HCT116 (cell line): ENCODE measurements at regions not wholly inside any gene's neighbourhood (a gene's known extent, or its start where the extent isn't known, plus 50 kb on each side); places are given as distances from the start of the nearest gene placed in this dataset.

ENCODE experiments used
- ATAC-seq: fragments of 200-7000 bp; cut with Tn5 transposase; 2 replicates; pipeline ENCODE4 v1.9.1; 2020; ENCODE audit warnings: mild to moderate bottlenecking, moderate library complexity
- BruUV-seq: library from RNA; stranded (reverse); fragments of 400-500 nt; replicated peaks from 2 replicates; lab custom pipeline; 2021; lab: Mats Ljungman, UMichigan
- CTCF ChIA-PET: fragments of 300-600 bp; sonication (Branson Sonifier 250); formaldehyde crosslinking; loops from one replicate; lab custom pipeline; 2021; ENCODE audit warnings: antibody characterized with exemption; lab: Charles Lee
- POLR2A ChIA-PET: fragments of 300-600, 350-600 bp; sonication (Branson Sonifier 250); formaldehyde crosslinking; loops from one replicate; lab custom pipeline; 2021; ENCODE audit warnings: antibody characterized with exemption; lab: Charles Lee
- RAD21 ChIA-PET, 2 experiments: fragments of 300-600 bp; sonication (Branson Sonifier 250); formaldehyde crosslinking; loops; one replicate each; lab custom pipeline; 2023; ENCODE audit warnings: low total read pairs in 2 of 2; ENCODE audit not compliant: uncharacterized antibody in 2 of 2, unreplicated experiment in 2 of 2, low non-redundant PET in 1 of 2; lab: Charles Lee
- DNase-seq: peaks from one replicate; pipeline ENCODE4 v3.0.0-alpha.2; 2010; ENCODE audit warnings: low read depth, low spot score
- H2AFZ ChIP-seq: fragments of 200-600 bp; shearing (Covaris generic), sonication (generic); 2 replicates; pipeline ENCODE4 v1.6.1; 2017; ENCODE audit warnings: low read depth, mixed run types, mixed read lengths, antibody characterized with exemption, low read length; ENCODE audit not compliant: poor library complexity, severe bottlenecking
- H3K27ac ChIP-seq: 2 replicates; pipeline ENCODE4 v1.5.1; 2012; ENCODE audit warnings: low read depth, low read length
- H3K27me3 ChIP-seq: fragments of 200-600 bp; sonication (generic); 2 replicates; pipeline ENCODE4 v1.6.1; 2016; ENCODE audit warnings: mixed run types, low read length, mixed read lengths; ENCODE audit not compliant: insufficient read depth
- H3K36me3 ChIP-seq, 2 experiments: fragments of 200-500 bp in 1 of 2; fragments of 200-600 bp in 1 of 2; sonication (Bioruptor generic) in 1 of 2; sonication (generic) in 1 of 2; 2 replicates each; pipeline versions ENCODE4 v1.5.1 to v1.6.1; 2014 to 2016; ENCODE audit warnings: low read length in 2 of 2, inconsistent platforms in 1 of 2, mixed read lengths in 1 of 2, mixed run types in 1 of 2; ENCODE audit not compliant: insufficient read depth in 2 of 2, control insufficient read depth in 1 of 2
- H3K4me1 ChIP-seq, 2 experiments: fragments of 200-600 bp in 1 of 2; sonication (generic) in 1 of 2; 2 replicates each; pipeline versions ENCODE4 v1.5.1 to v1.6.1; 2012 to 2017; ENCODE audit warnings: low read length in 2 of 2, inconsistent platforms in 1 of 2, mild to moderate bottlenecking in 1 of 2, mixed read lengths in 1 of 2, mixed run types in 1 of 2, moderate library complexity in 1 of 2; ENCODE audit not compliant: insufficient read depth in 2 of 2, control insufficient read depth in 1 of 2
- H3K4me2 ChIP-seq: fragments of 200-600 bp; sonication (generic); 2 replicates; pipeline ENCODE4 v1.6.1; 2017; ENCODE audit warnings: mixed run types, low read length, mixed read lengths
- H3K4me3 ChIP-seq, 2 experiments: fragments of 200-600 bp in 1 of 2; sonication (generic) in 1 of 2; replicated peaks in 1 of 2; 2 replicates each; pipeline ENCODE4 v1.5.1; 2011 to 2016; ENCODE audit warnings: low read length in 2 of 2, control low read depth in 1 of 2, low read depth in 1 of 2, mild to moderate bottlenecking in 1 of 2, mixed read lengths in 1 of 2, mixed run types in 1 of 2
- H3K79me2 ChIP-seq: fragments of 200-600 bp; sonication (generic); 2 replicates; pipeline ENCODE4 v1.6.1; 2017; ENCODE audit warnings: mild to moderate bottlenecking, mixed run types, low read length, moderate library complexity, mixed read lengths; ENCODE audit not compliant: insufficient read depth
- H3K9ac ChIP-seq: fragments of 200-600 bp; sonication (generic); 2 replicates; pipeline ENCODE4 v1.6.1; 2016; ENCODE audit warnings: low read length, mixed read lengths
- H3K9me2 ChIP-seq: fragments of 200-600 bp; sonication (generic), shearing (Covaris generic); 2 replicates; pipeline ENCODE4 v1.6.1; 2017; ENCODE audit warnings: mixed run types, mild to moderate bottlenecking, moderate library complexity; ENCODE audit not compliant: insufficient read depth
- H3K9me3 ChIP-seq, 2 experiments: fragments of 200-500 bp in 1 of 2; fragments of 200-600 bp in 1 of 2; sonication (Bioruptor generic) in 1 of 2; sonication (generic) in 1 of 2; 2 replicates each; pipeline ENCODE4 v1.6.1; 2014 to 2017; ENCODE audit warnings: low read length in 2 of 2, mixed read lengths in 2 of 2, inconsistent platforms in 1 of 2, low read depth in 1 of 2, mild to moderate bottlenecking in 1 of 2, mixed run types in 1 of 2, moderate library complexity in 1 of 2; ENCODE audit not compliant: control insufficient read depth in 1 of 2, insufficient read depth in 1 of 2
- H4K20me1 ChIP-seq: fragments of 200-600 bp; sonication (generic), shearing (Covaris generic); 2 replicates; pipeline ENCODE4 v1.6.1; 2017; ENCODE audit warnings: mixed run types, mild to moderate bottlenecking, moderate library complexity; ENCODE audit not compliant: insufficient read depth
- CEBPB ChIP-seq: IDR thresholded peaks from 2 replicates; pipeline ENCODE4 v1.6.1; 2012; ENCODE audit warnings: low read depth
- EGR1 ChIP-seq: IDR thresholded peaks from 2 replicates; pipeline ENCODE4 v1.6.1; 2012; ENCODE audit warnings: low read depth
- ELF1 ChIP-seq: IDR thresholded peaks from 2 replicates; pipeline ENCODE4 v1.6.1; 2012; ENCODE audit warnings: low read depth, borderline replicate concordance
- EZH2 ChIP-seq: fragments of 200-600 bp; sonication (generic); IDR thresholded peaks from 2 replicates; pipeline ENCODE4 v1.6.1; 2017; ENCODE audit warnings: antibody characterized with exemption, mixed run types
- EZH2phosphoT487 ChIP-seq: fragments of 200-600 bp; IDR thresholded peaks from 2 replicates; pipeline ENCODE4 v1.6.1; 2018; ENCODE audit warnings: antibody characterized with exemption, borderline replicate concordance
- POLR2A ChIP-seq: IDR thresholded peaks from 2 replicates; pipeline ENCODE4 v1.7.0; 2011; ENCODE audit warnings: borderline replicate concordance; ENCODE audit not compliant: insufficient read depth, insufficient read length; ENCODE audit errors: extremely low read depth
- POLR2AphosphoS5 ChIP-seq: IDR thresholded peaks from 2 replicates; pipeline ENCODE4 v1.6.1; 2011; ENCODE audit warnings: mild to moderate bottlenecking, low read depth, low read length, moderate library complexity
- RAD21 ChIP-seq: IDR thresholded peaks from 2 replicates; pipeline ENCODE4 v1.6.1; 2012; ENCODE audit warnings: low read depth, mild to moderate bottlenecking
- SRF ChIP-seq: IDR thresholded peaks from 2 replicates; pipeline ENCODE4 v1.6.1; 2012; ENCODE audit warnings: low read depth
- TCF7L2 ChIP-seq: IDR thresholded peaks from 2 replicates; pipeline ENCODE4 v1.7.0; 2011; ENCODE audit warnings: borderline replicate concordance, inconsistent platforms; ENCODE audit not compliant: insufficient read depth, insufficient read length; ENCODE audit errors: extremely low read depth
- YY1 ChIP-seq: IDR thresholded peaks from 2 replicates; pipeline ENCODE4 v1.6.1; 2011; ENCODE audit warnings: low read length, low read depth, moderate library complexity, mild to moderate bottlenecking; ENCODE audit not compliant: insufficient replicate concordance; ENCODE audit errors: extremely low read depth
- ZFX ChIP-seq: fragments of 450-650 bp; IDR thresholded peaks from 2 replicates; pipeline ENCODE4 v1.6.1; 2017
- ZNF274 ChIP-seq: fragments of 200-500 bp; sonication (Bioruptor generic); IDR thresholded peaks from 2 replicates; pipeline ENCODE4 v1.6.1; 2014; ENCODE audit warnings: mild to moderate bottlenecking, low read depth, low read length, inconsistent platforms
- intact Hi-C: fragments of 100-400 bp; cut with micrococcal nuclease; formaldehyde crosslinking; loops from 2 replicates; pipeline ENCODE4 v1.10.0; 2022
- TF ChIP-seq, protein P1 (sequence below): IDR thresholded peaks from 2 replicates; pipeline ENCODE4 v1.6.1; 2012
- TF ChIP-seq, protein P2 (sequence below): IDR thresholded peaks from 2 replicates; pipeline ENCODE4 v1.6.1; 2011; ENCODE audit warnings: mild to moderate bottlenecking, low read length, moderate library complexity; ENCODE audit not compliant: insufficient replicate concordance; ENCODE audit errors: extremely low read depth
- TF ChIP-seq, protein P3 (sequence below): IDR thresholded peaks from 2 replicates; pipeline ENCODE4 v1.6.1; 2012; ENCODE audit warnings: low read depth
- TF ChIP-seq, protein P4 (sequence below), 3 experiments: fragments of 200-600 bp in 1 of 3; sonication (generic) in 1 of 3; IDR thresholded peaks in 2 of 3; conservative IDR thresholded peaks in 1 of 3; 2 replicates each; pipeline ENCODE4 v1.5.1; 2012 to 2017; ENCODE audit warnings: low read depth in 2 of 3, low read length in 2 of 3, antibody characterized with exemption in 1 of 3, borderline replicate concordance in 1 of 3, control low read depth in 1 of 3, mild to moderate bottlenecking in 1 of 3, mixed read lengths in 1 of 3, mixed run types in 1 of 3, moderate library complexity in 1 of 3; ENCODE audit not compliant: insufficient read depth in 1 of 3

DNA sequence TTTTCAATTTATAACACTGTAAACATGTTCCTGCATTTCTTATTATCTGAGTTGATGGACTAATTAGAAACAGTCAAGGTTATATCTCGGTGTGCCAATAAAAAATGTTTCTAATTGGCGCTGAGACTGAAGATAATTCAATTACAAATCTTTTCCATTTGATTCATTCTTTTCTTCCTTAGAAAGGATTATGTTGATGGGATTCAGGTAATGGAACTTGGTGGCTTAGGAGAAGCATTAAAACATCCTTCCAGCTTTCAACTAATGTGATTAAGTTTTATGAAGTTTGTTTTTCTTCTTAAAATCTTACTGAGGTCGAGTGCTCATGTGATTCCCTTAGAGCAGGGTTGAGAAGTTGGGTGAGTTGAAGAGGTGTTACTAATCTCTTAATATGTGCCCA is 1015.3 kb downstream of the NR2F1-AS1 start:
- Histone ChIP-seq H3K4me1 (peaks cover 17 to 28% of the 10 kb centered on the region in 2 experiments), H3K27me3 (no peaks in the 10 kb centered on the region), H3K4me3 (no peak overlapping the region), H3K9ac (no peak overlapping the region), H3K27ac (peak overlapping the region; percentile 5; the same call in 1 of the 2 replicates), H3K9me3 (no peaks in the 10 kb centered on the region), H3K36me3 (no peaks in the 10 kb centered on the region), H3K9me2 (no peaks in the 10 kb centered on the region), H3K79me2 (no peaks in the 10 kb centered on the region), H4K20me1 (no peaks in the 10 kb centered on the region), H2AFZ (no peak overlapping the region), H3K4me2 (no peak overlapping the region)
- no TSS peak for BruUV-seq
- RAD21 ChIA-PET = no interaction called here
- ATAC-seq (no peak), DNase-seq (no peak)
- intact Hi-C loops = no loop called here
- no peak for TF ChIP-seq EZH2phosphoT487
- TF ChIP-seq, protein P1, sequence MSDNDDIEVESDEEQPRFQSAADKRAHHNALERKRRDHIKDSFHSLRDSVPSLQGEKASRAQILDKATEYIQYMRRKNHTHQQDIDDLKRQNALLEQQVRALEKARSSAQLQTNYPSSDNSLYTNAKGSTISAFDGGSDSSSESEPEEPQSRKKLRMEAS = no peak
- TF ChIP-seq CEBPB = no peak
- no peak for TF ChIP-seq YY1
- no peak for TF ChIP-seq SRF
- no peak for TF ChIP-seq EGR1
- TF ChIP-seq ZNF274 = no peak
- TF ChIP-seq POLR2AphosphoS5 = no peak
- TF ChIP-seq ZFX = no peak
- TF ChIP-seq, protein P2, sequence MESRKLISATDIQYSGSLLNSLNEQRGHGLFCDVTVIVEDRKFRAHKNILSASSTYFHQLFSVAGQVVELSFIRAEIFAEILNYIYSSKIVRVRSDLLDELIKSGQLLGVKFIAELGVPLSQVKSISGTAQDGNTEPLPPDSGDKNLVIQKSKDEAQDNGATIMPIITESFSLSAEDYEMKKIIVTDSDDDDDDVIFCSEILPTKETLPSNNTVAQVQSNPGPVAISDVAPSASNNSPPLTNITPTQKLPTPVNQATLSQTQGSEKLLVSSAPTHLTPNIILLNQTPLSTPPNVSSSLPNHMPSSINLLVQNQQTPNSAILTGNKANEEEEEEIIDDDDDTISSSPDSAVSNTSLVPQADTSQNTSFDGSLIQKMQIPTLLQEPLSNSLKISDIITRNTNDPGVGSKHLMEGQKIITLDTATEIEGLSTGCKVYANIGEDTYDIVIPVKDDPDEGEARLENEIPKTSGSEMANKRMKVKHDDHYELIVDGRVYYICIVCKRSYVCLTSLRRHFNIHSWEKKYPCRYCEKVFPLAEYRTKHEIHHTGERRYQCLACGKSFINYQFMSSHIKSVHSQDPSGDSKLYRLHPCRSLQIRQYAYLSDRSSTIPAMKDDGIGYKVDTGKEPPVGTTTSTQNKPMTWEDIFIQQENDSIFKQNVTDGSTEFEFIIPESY = no peak
- TF ChIP-seq POLR2A = no peak
- TF ChIP-seq, protein P3, sequence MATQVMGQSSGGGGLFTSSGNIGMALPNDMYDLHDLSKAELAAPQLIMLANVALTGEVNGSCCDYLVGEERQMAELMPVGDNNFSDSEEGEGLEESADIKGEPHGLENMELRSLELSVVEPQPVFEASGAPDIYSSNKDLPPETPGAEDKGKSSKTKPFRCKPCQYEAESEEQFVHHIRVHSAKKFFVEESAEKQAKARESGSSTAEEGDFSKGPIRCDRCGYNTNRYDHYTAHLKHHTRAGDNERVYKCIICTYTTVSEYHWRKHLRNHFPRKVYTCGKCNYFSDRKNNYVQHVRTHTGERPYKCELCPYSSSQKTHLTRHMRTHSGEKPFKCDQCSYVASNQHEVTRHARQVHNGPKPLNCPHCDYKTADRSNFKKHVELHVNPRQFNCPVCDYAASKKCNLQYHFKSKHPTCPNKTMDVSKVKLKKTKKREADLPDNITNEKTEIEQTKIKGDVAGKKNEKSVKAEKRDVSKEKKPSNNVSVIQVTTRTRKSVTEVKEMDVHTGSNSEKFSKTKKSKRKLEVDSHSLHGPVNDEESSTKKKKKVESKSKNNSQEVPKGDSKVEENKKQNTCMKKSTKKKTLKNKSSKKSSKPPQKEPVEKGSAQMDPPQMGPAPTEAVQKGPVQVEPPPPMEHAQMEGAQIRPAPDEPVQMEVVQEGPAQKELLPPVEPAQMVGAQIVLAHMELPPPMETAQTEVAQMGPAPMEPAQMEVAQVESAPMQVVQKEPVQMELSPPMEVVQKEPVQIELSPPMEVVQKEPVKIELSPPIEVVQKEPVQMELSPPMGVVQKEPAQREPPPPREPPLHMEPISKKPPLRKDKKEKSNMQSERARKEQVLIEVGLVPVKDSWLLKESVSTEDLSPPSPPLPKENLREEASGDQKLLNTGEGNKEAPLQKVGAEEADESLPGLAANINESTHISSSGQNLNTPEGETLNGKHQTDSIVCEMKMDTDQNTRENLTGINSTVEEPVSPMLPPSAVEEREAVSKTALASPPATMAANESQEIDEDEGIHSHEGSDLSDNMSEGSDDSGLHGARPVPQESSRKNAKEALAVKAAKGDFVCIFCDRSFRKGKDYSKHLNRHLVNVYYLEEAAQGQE = no peak
- TF ChIP-seq EZH2 = no peak
- no peak for TF ChIP-seq ELF1
- TF ChIP-seq, protein P4, sequence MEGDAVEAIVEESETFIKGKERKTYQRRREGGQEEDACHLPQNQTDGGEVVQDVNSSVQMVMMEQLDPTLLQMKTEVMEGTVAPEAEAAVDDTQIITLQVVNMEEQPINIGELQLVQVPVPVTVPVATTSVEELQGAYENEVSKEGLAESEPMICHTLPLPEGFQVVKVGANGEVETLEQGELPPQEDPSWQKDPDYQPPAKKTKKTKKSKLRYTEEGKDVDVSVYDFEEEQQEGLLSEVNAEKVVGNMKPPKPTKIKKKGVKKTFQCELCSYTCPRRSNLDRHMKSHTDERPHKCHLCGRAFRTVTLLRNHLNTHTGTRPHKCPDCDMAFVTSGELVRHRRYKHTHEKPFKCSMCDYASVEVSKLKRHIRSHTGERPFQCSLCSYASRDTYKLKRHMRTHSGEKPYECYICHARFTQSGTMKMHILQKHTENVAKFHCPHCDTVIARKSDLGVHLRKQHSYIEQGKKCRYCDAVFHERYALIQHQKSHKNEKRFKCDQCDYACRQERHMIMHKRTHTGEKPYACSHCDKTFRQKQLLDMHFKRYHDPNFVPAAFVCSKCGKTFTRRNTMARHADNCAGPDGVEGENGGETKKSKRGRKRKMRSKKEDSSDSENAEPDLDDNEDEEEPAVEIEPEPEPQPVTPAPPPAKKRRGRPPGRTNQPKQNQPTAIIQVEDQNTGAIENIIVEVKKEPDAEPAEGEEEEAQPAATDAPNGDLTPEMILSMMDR (IDR thresholded peaks at IDR 0.05 in 2 of 3, conservative IDR thresholded peaks at IDR 0.05 in 1 of 3; ENCODE audit: borderline replicate concordance in 1 of 3, insufficient read depth in 1 of 3, low read depth in 2 of 3, low read length in 2 of 3) = no peak
- TF ChIP-seq RAD21 = no peak
- no peak for TF ChIP-seq TCF7L2
- CTCF ChIA-PET = no interaction called here
- POLR2A ChIA-PET = no interaction called here
